Keratinocyte (primary cell): ENCODE measurements at regions not wholly inside any gene's neighbourhood (a gene's known extent, or its start where the extent isn't known, plus 50 kb on each side); places are given as distances from the start of the nearest gene placed in this dataset.
"Not testable (repeated sequence)": the region's sequence is repeated elsewhere in the genome, so short reads cannot be mapped to it uniquely, and the experiment has no call there.

ENCODE experiments used
- DNase-seq: peaks from one replicate; pipeline ENCODE4 v3.0.0-alpha.2; 2011; ENCODE audit warnings: low read depth, missing footprints, low spot score
- FAIRE-seq: peaks from 2 replicates; lab custom pipeline; 2011; peaks lifted over from hg19 to GRCh38; lab: Jason Lieb, UNC
- H2AFZ ChIP-seq: 2 replicates; pipeline ENCODE4 v1.6.0; 2012; ENCODE audit warnings: low read length, control low read depth, inconsistent platforms; ENCODE audit not compliant: control insufficient read depth
- H3K27ac ChIP-seq: 2 replicates; pipeline ENCODE4 v1.5.1; 2011; ENCODE audit warnings: low read length; ENCODE audit not compliant: control insufficient read depth, insufficient read depth
- H3K27me3 ChIP-seq: 3 replicates; pipeline ENCODE4 v1.6.0; 2011; ENCODE audit warnings: low read length; ENCODE audit not compliant: control insufficient read depth, insufficient read depth; ENCODE audit errors: extremely low read depth
- H3K36me3 ChIP-seq, 2 experiments: 2 replicates in 1 of 2; 3 replicates in 1 of 2; pipeline ENCODE4 v1.5.1; 2011; ENCODE audit warnings: low read length in 2 of 2, mild to moderate bottlenecking in 1 of 2; ENCODE audit not compliant: control insufficient read depth in 2 of 2, insufficient read depth in 2 of 2; ENCODE audit errors: extremely low read depth in 1 of 2
- H3K4me1 ChIP-seq: 3 replicates; pipeline ENCODE4 v1.5.1; 2011; ENCODE audit warnings: low read length; ENCODE audit not compliant: control insufficient read depth, insufficient read depth; ENCODE audit errors: extremely low read depth
- H3K4me2 ChIP-seq: 3 replicates; pipeline ENCODE4 v1.6.0; 2011; ENCODE audit warnings: low read depth, low read length; ENCODE audit not compliant: control insufficient read depth, insufficient read depth; ENCODE audit errors: extremely low read depth
- H3K4me3 ChIP-seq, 3 experiments: fragments of 200-600 bp in 1 of 3; sonication (generic) in 1 of 3; 2 replicates in 2 of 3; 3 replicates in 1 of 3; pipeline ENCODE4 v1.5.1; 2011 to 2016; ENCODE audit warnings: low read length in 3 of 3, mild to moderate bottlenecking in 3 of 3, control low read depth in 2 of 3, inconsistent platforms in 1 of 3, low read depth in 1 of 3, mixed read lengths in 1 of 3, mixed run types in 1 of 3, moderate library complexity in 1 of 3; ENCODE audit not compliant: control insufficient read depth in 2 of 3, insufficient read depth in 2 of 3; ENCODE audit errors: extremely low read depth in 1 of 3
- H3K79me2 ChIP-seq: 2 replicates; pipeline ENCODE4 v1.6.0; 2012; ENCODE audit warnings: low read length; ENCODE audit not compliant: control insufficient read depth, insufficient read depth
- H3K9ac ChIP-seq: 3 replicates; pipeline ENCODE4 v1.6.0; 2011; ENCODE audit warnings: low read length; ENCODE audit not compliant: control insufficient read depth, insufficient read depth; ENCODE audit errors: extremely low read depth
- H3K9me1 ChIP-seq: 3 replicates; pipeline ENCODE4 v1.6.0; 2011; ENCODE audit warnings: low read length; ENCODE audit not compliant: control insufficient read depth, insufficient read depth; ENCODE audit errors: extremely low read depth
- H3K9me3 ChIP-seq: 2 replicates; pipeline ENCODE4 v1.5.1; 2012; ENCODE audit warnings: low read depth, low read length; ENCODE audit not compliant: control insufficient read depth
- H4K20me1 ChIP-seq: 3 replicates; pipeline ENCODE4 v1.6.0; 2011; ENCODE audit warnings: low read length; ENCODE audit not compliant: control insufficient read depth, insufficient read depth; ENCODE audit errors: extremely low read depth
- CTCF ChIP-seq, 3 experiments: IDR thresholded peaks in 1 of 3; conservative IDR thresholded peaks in 1 of 3; optimal IDR thresholded peaks in 1 of 3; 2 replicates in 2 of 3; 3 replicates in 1 of 3; pipeline versions ENCODE3 to v1.5.1; 2011; ENCODE audit warnings: low read length in 3 of 3, mild to moderate bottlenecking in 3 of 3, moderate library complexity in 2 of 3, control low read depth in 1 of 3, inconsistent platforms in 1 of 3; ENCODE audit not compliant: insufficient read depth in 2 of 3; ENCODE audit errors: extremely low read depth in 1 of 3
- EZH2 ChIP-seq: IDR thresholded peaks from one replicate; pipeline ENCODE4 v1.6.1; 2012; ENCODE audit warnings: inconsistent platforms, mild to moderate bottlenecking, low read length, moderate library complexity
- dilution Hi-C: fragments of 300-500 bp; cut with MboI; formaldehyde crosslinking; loops from one replicate; pipeline ENCODE4 v1.7.0; 2020; ENCODE audit warnings: low sequenced_read_pairs; ENCODE audit not compliant: extremely low pct_ligation_motif_present

- H4K20me1 ChIP-seq, result no peaks in the 10 kb centered on the region
- TF ChIP-seq EZH2, result no peak
- DNase-seq (no peak), FAIRE-seq (no peak)
- H3K27me3 ChIP-seq, result no peaks in the 10 kb centered on the region
- no peak overlapping the region for H3K4me2 ChIP-seq
- H3K9me1 ChIP-seq, result no peaks in the 10 kb centered on the region
- no peaks in the 10 kb centered on the region for H3K36me3 ChIP-seq
- no peak overlapping the region for H3K9ac ChIP-seq
- no peaks in the 10 kb centered on the region for H3K9me3 ChIP-seq
- no peak overlapping the region for H3K4me3 ChIP-seq
- no peaks in the 10 kb centered on the region for H3K79me2 ChIP-seq
- no peak overlapping the region for H2AFZ ChIP-seq
- no peak overlapping the region for H3K27ac ChIP-seq
- dilution Hi-C loops, result no loop called here
- H3K4me1 ChIP-seq, result no peaks in the 10 kb centered on the region
These were observed 139.8 kb upstream of the THUMPD2 start for GRCh38 chr2:39918886-39919285.

DNA sequence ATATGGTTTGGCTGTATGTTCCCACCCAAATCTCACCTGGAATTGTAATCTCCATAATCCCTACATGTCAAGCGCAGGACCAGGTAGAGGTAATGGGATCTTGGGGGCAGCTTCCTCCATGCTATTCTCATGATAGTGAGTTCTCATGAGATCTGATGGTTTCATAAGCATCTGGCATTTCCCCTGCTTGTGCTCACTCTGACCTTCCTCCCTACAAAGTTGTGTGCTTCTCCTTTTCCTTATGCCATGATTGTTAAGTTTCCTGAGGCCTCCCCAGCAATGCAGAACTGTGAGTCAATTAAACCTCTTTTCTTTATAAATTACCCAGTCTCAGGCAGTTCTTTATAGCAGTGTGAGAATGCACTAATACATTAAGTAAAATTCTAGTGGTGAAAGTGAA lies 138.3 kb upstream of the THUMPD2 start:
- H4K20me1 ChIP-seq, H2AFZ ChIP-seq, H3K4me3 ChIP-seq, DNase-seq, H3K9me3 ChIP-seq, H3K9ac ChIP-seq, H3K79me2 ChIP-seq, H3K27me3 ChIP-seq, H3K36me3 ChIP-seq, H3K27ac ChIP-seq, dilution Hi-C loops, H3K4me1 ChIP-seq, H3K9me1 ChIP-seq, FAIRE-seq, H3K4me2 ChIP-seq: not testable (repeated sequence)

DNA sequence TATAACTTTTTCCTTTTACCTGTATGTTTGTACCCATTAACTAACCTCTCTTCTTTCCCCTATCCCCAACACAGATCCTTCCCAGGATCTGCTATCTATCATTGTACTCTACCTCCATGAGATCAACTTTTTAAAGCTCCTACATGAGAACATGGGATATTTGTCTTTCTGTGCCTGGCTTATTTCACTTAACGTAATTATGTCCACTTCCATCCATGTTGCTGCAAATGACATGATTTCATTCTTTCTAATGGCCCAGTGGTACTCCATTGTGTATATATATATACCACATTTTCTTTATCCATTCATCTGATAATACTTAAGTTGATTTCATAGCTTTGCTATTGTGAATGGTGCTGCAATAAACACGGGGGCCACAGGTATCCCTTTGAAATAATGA lies 135.9 kb upstream of the THUMPD2 start:
- FAIRE-seq (no peak), DNase-seq (no peak)
- dilution Hi-C loops, result no loop called here
- Histone ChIP-seq H3K9me3 (no peaks in the 10 kb centered on the region), H3K4me3 (no peak overlapping the region), H3K79me2 (no peaks in the 10 kb centered on the region), H3K4me1 (no peaks in the 10 kb centered on the region), H3K27me3 (no peaks in the 10 kb centered on the region), H3K9ac (no peak overlapping the region), H3K4me2 (no peak overlapping the region), H3K9me1 (no peaks in the 10 kb centered on the region), H3K27ac (no peak overlapping the region), H3K36me3 (no peaks in the 10 kb centered on the region), H4K20me1 (no peaks in the 10 kb centered on the region), H2AFZ (no peak overlapping the region)
- TF ChIP-seq CTCF (optimal IDR thresholded peaks at IDR 0.05 in 1 of 3, IDR thresholded peaks at IDR 0.05 in 1 of 3, conservative IDR thresholded peaks at IDR 0.05 in 1 of 3; ENCODE audit: extremely low read depth in 1 of 3, insufficient read depth in 2 of 3, low read length in 3 of 3), result no peak
- TF ChIP-seq EZH2, result no peak
